PC-3 (cell line): ENCODE measurements at regions not wholly inside any gene's neighbourhood (a gene's known extent, or its start where the extent isn't known, plus 50 kb on each side); places are given as distances from the start of the nearest gene placed in this dataset.

Experiments used
- EZH2 ChIP-seq: fragments of 300-600 bp; sonication (generic); IDR thresholded peaks from one replicate; pipeline ENCODE4 v1.6.1; 2017; ENCODE audit warnings: antibody characterized with exemption, mild to moderate bottlenecking, low read length; ENCODE audit not compliant: unreplicated experiment
- TF ChIP-seq, protein P1 (sequence below): fragments of 300-600 bp; sonication (generic); conservative IDR thresholded peaks from 2 replicates; pipeline ENCODE4 v1.5.1; 2017; ENCODE audit warnings: antibody characterized with exemption, low read depth, mild to moderate bottlenecking, low read length

GRCh38 chr15:87777054-87777561 lies 479.4 kb downstream of the NTRK3 start:
- TF ChIP-seq, protein P1, sequence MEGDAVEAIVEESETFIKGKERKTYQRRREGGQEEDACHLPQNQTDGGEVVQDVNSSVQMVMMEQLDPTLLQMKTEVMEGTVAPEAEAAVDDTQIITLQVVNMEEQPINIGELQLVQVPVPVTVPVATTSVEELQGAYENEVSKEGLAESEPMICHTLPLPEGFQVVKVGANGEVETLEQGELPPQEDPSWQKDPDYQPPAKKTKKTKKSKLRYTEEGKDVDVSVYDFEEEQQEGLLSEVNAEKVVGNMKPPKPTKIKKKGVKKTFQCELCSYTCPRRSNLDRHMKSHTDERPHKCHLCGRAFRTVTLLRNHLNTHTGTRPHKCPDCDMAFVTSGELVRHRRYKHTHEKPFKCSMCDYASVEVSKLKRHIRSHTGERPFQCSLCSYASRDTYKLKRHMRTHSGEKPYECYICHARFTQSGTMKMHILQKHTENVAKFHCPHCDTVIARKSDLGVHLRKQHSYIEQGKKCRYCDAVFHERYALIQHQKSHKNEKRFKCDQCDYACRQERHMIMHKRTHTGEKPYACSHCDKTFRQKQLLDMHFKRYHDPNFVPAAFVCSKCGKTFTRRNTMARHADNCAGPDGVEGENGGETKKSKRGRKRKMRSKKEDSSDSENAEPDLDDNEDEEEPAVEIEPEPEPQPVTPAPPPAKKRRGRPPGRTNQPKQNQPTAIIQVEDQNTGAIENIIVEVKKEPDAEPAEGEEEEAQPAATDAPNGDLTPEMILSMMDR = no peak
- TF ChIP-seq EZH2 = no peak
